CD14-positive monocyte (primary cell): ENCODE measurements at regions not wholly inside any gene's neighbourhood (a gene's known extent, or its start where the extent isn't known, plus 50 kb on each side); places are given as distances from the start of the nearest gene placed in this dataset.
A peak's percentile ranks its signal among the peaks of the same experiment; 100 is the strongest.

Source experiments
- DNase-seq, 3 donors: peaks; one replicate each; pipeline ENCODE4 v3.0.0-alpha.2; 2011 to 2022
- H2AFZ ChIP-seq: 2 replicates; pipeline ENCODE4 v1.6.0; 2012; ENCODE audit warnings: mild to moderate bottlenecking, low read depth, low read length, inconsistent platforms; ENCODE audit not compliant: insufficient read depth, poor library complexity, severe bottlenecking
- H3K27ac ChIP-seq, 2 donors: 1 replicate in 1 of 2; 2 replicates in 1 of 2; pipeline ENCODE4 v1.5.1; 2012 to 2013; ENCODE audit warnings: low read length in 2 of 2, control low read depth in 1 of 2, inconsistent platforms in 1 of 2, low read depth in 1 of 2, mild to moderate bottlenecking in 1 of 2
- H3K27me3 ChIP-seq, 2 donors: one replicate each; pipeline versions ENCODE4 v1.6.0 to v1.6.1; 2011 to 2013; ENCODE audit warnings: low read length in 2 of 2; ENCODE audit not compliant: control insufficient read depth in 2 of 2, insufficient read depth in 2 of 2
- H3K36me3 ChIP-seq, 2 donors: replicated peaks in 1 of 2; 1 replicate in 1 of 2; 2 replicates in 1 of 2; pipeline versions ENCODE4 v1.5.1 to v1.6.1; 2012 to 2013; ENCODE audit warnings: low read length in 2 of 2, control low read depth in 1 of 2, inconsistent platforms in 1 of 2, mild to moderate bottlenecking in 1 of 2; ENCODE audit not compliant: insufficient read depth in 2 of 2, control insufficient read depth in 1 of 2
- H3K4me1 ChIP-seq, 2 donors: 1 replicate in 1 of 2; 2 replicates in 1 of 2; pipeline versions ENCODE4 v1.5.1 to v1.6.1; 2012 to 2013; ENCODE audit warnings: low read length in 2 of 2, control low read depth in 1 of 2, inconsistent platforms in 1 of 2, mild to moderate bottlenecking in 1 of 2, moderate library complexity in 1 of 2; ENCODE audit not compliant: insufficient read depth in 2 of 2, control insufficient read depth in 1 of 2
- H3K4me2 ChIP-seq: replicated peaks from 2 replicates; pipeline ENCODE3; 2012; ENCODE audit warnings: low read length, moderate library complexity, mild to moderate bottlenecking; ENCODE audit not compliant: poor library complexity, severe bottlenecking; ENCODE audit errors: extremely low read depth
- H3K4me3 ChIP-seq, 3 experiments: fragments of 200-600 bp in 1 of 3; sonication (generic) in 1 of 3; replicated peaks in 1 of 3; 1 replicate in 2 of 3; 2 replicates in 1 of 3; pipeline ENCODE4 v1.5.1; 2011 to 2013; ENCODE audit warnings: low read length in 3 of 3, mild to moderate bottlenecking in 3 of 3, control low read depth in 2 of 3, low read depth in 2 of 3, inconsistent platforms in 1 of 3, moderate library complexity in 1 of 3
- H3K79me2 ChIP-seq: 2 replicates; pipeline ENCODE4 v1.6.0; 2012; ENCODE audit warnings: mild to moderate bottlenecking, control low read depth, inconsistent platforms, low read length, moderate library complexity; ENCODE audit not compliant: insufficient read depth
- H3K9ac ChIP-seq: 2 replicates; pipeline ENCODE4 v1.6.0; 2017; ENCODE audit warnings: low read length, mild to moderate bottlenecking; ENCODE audit not compliant: insufficient read depth, poor library complexity, severe bottlenecking
- H3K9me3 ChIP-seq, 2 donors: replicated peaks in 1 of 2; 1 replicate in 1 of 2; 2 replicates in 1 of 2; pipeline versions ENCODE4 v1.5.1 to v1.6.1; 2012 to 2013; ENCODE audit warnings: low read length in 2 of 2, control low read depth in 1 of 2; ENCODE audit not compliant: control insufficient read depth in 1 of 2, insufficient read depth in 1 of 2
- H4K20me1 ChIP-seq: 2 replicates; pipeline ENCODE4 v1.6.0; 2012; ENCODE audit warnings: mild to moderate bottlenecking, low read length, control low read depth, moderate library complexity; ENCODE audit not compliant: insufficient read depth
- H3K27ac Mint-ChIP-seq, 7 donors: one replicate each; pipeline ENCODE4 v1.8.0; 2020; ENCODE audit warnings: mild to moderate bottlenecking in 7 of 7, mixed read lengths in 7 of 7, moderate library complexity in 6 of 7, inconsistent platforms in 2 of 7
- H3K27me3 Mint-ChIP-seq, 3 donors: one replicate each; pipeline ENCODE4 v1.8.0; 2021 to 2022; ENCODE audit warnings: low read depth in 3 of 3, mild to moderate bottlenecking in 3 of 3, mixed read lengths in 3 of 3, moderate library complexity in 3 of 3, inconsistent platforms in 1 of 3
- H3K36me3 Mint-ChIP-seq, 2 donors: one replicate each; pipeline ENCODE4 v1.8.0; 2020; ENCODE audit warnings: mixed read lengths in 2 of 2, inconsistent platforms in 1 of 2, mild to moderate bottlenecking in 1 of 2
- H3K4me1 Mint-ChIP-seq: one replicate; pipeline ENCODE4 v1.8.0; 2020; ENCODE audit warnings: mild to moderate bottlenecking, mixed read lengths
- H3K4me3 Mint-ChIP-seq, 2 donors: one replicate each; pipeline ENCODE4 v1.8.0; 2020; ENCODE audit warnings: mild to moderate bottlenecking in 2 of 2, mixed read lengths in 2 of 2, moderate library complexity in 1 of 2
- H3K9me3 Mint-ChIP-seq, 7 donors: one replicate each; pipeline ENCODE4 v1.8.0; 2020 to 2022; ENCODE audit warnings: mixed read lengths in 7 of 7, mild to moderate bottlenecking in 6 of 7, moderate library complexity in 6 of 7, inconsistent platforms in 2 of 7
- CTCF ChIP-seq: fragments of 200-600 bp; IDR thresholded peaks from one replicate; pipeline ENCODE4 v1.8.0; 2022; ENCODE audit warnings: antibody characterized with exemption, mild to moderate bottlenecking
- WGBS: methylation state at CpG from one replicate; pipeline ENCODE4 v1.1.5; 2013; ENCODE audit warnings: missing lambda C conversion rate; ENCODE audit not compliant: insufficient coverage; 5-methylcytosine and 5-hydroxymethylcytosine counted together
- intact Hi-C, 2 donors: fragments of 100-400 bp; cut with micrococcal nuclease; formaldehyde crosslinking; loops; one replicate each; pipeline versions ENCODE4 v1.15.0 to v1.15.1; 2023

- DNase-seq: no peak
- Mint-ChIP-seq H3K4me1 (no peaks in the 10 kb centered on the region), H3K27ac (peak overlapping the region in 2 of 7 donors; percentile 3 to 14), H3K27me3 (peaks cover 2 to 8% (median 5%) of the 10 kb centered on the region in 3 donors), H3K4me3 (no peak overlapping the region), H3K36me3 (no peaks in the 10 kb centered on the region), H3K9me3 (no peaks in the 10 kb centered on the region)
- no peak overlapping the region for H3K4me2 ChIP-seq
- H3K36me3 ChIP-seq: no peaks in the 10 kb centered on the region
- H3K9me3 ChIP-seq: no peaks in the 10 kb centered on the region
- no peak overlapping the region for H2AFZ ChIP-seq
- no peaks in the 10 kb centered on the region for H4K20me1 ChIP-seq
- WGBS: 93% methylated on average over 9 of the region's 11 CpGs
- TF ChIP-seq CTCF: no peak
- no peak overlapping the region for H3K9ac ChIP-seq
- intact Hi-C loops: no loop called here
- no peak overlapping the region for H3K4me3 ChIP-seq
- no peak overlapping the region for H3K27ac ChIP-seq
- H3K4me1 ChIP-seq: no peaks in the 10 kb centered on the region
- H3K27me3 ChIP-seq: no peaks in the 10 kb centered on the region
- H3K79me2 ChIP-seq: no peaks in the 10 kb centered on the region
Measured at GRCh38 chr3:193814166-193814892, 221.3 kb downstream of the OPA1 start.

GRCh38 chr3:193815246-193816027 is 222.4 kb downstream of the OPA1 start:
- no peak overlapping the region for H3K27ac ChIP-seq

More at GRCh38 chr3:193815246-193816027, 222.4 kb downstream of the OPA1 start:
- Mint-ChIP-seq H3K27ac (no peak overlapping the region), H3K4me3 (no peak overlapping the region), H3K27me3 (peaks cover 2 to 10% (median 4%) of the 10 kb centered on the region in 3 donors), H3K4me1 (no peaks in the 10 kb centered on the region), H3K9me3 (no peaks in the 10 kb centered on the region), H3K36me3 (no peaks in the 10 kb centered on the region)
- no peaks in the 10 kb centered on the region for H4K20me1 ChIP-seq
- no peak for DNase-seq
- no peak for TF ChIP-seq CTCF
- H3K9ac ChIP-seq: no peak overlapping the region
- no peak overlapping the region for H3K4me2 ChIP-seq
- 93% methylated on average over 8 of the region's 8 CpGs for WGBS
- no peak overlapping the region for H2AFZ ChIP-seq
- H3K79me2 ChIP-seq: no peaks in the 10 kb centered on the region
- H3K4me3 ChIP-seq: no peak overlapping the region
- H3K4me1 ChIP-seq: no peaks in the 10 kb centered on the region
- no peaks in the 10 kb centered on the region for H3K9me3 ChIP-seq
- H3K27me3 ChIP-seq: no peaks in the 10 kb centered on the region
- intact Hi-C loops: no loop called here
- no peaks in the 10 kb centered on the region for H3K36me3 ChIP-seq
